PC-9 (cell line): ENCODE measurements at regions not wholly inside any gene's neighbourhood (a gene's known extent, or its start where the extent isn't known, plus 50 kb on each side); places are given as distances from the start of the nearest gene placed in this dataset.

Source experiments
- CTCF ChIP-seq: fragments of 200-600 bp; sonication (generic); conservative IDR thresholded peaks from 2 replicates; pipeline ENCODE4 v1.6.1; 2017; ENCODE audit warnings: mixed run types, antibody characterized with exemption, mild to moderate bottlenecking, moderate library complexity
- EZH2 ChIP-seq: fragments of 200-600 bp; sonication (generic); IDR thresholded peaks from 2 replicates; pipeline ENCODE4 v1.8.0; 2017; ENCODE audit warnings: antibody characterized with exemption, low read depth

- TF ChIP-seq CTCF (no peak), EZH2 (no peak)
Measured at GRCh38 chr1:39144924-39145323, 59.6 kb upstream of the MACF1 start.
